Ovary (tissue), 7 donors: ENCODE measurements at regions not wholly inside any gene's neighbourhood (a gene's known extent, or its start where the extent isn't known, plus 50 kb on each side); places are given as distances from the start of the nearest gene placed in this dataset.

Experiments
- DNase-seq, 5 donors: peaks; one replicate each; pipeline ENCODE4 v3.0.0-alpha.2; 2019 to 2020
- H3K27ac ChIP-seq, 2 donors: fragments of 200-600 bp; one replicate each; pipeline versions ENCODE4 v1.5.1 to v1.8.0; 2019 to 2022
- H3K27me3 ChIP-seq: fragments of 200-600 bp; one replicate; pipeline ENCODE4 v1.8.0; 2022
- H3K36me3 ChIP-seq: fragments of 200-600 bp; sonication (generic); one replicate; pipeline ENCODE4 v1.5.1; 2019
- H3K4me1 ChIP-seq: one replicate; pipeline ENCODE4 v1.8.1; 2013; ENCODE audit warnings: mild to moderate bottlenecking, moderate library complexity; ENCODE audit not compliant: insufficient read depth
- H3K4me3 ChIP-seq: fragments of 200-600 bp; sonication (generic); one replicate; pipeline ENCODE4 v1.5.1; 2017
- H3K9me3 ChIP-seq, 2 donors: fragments of 200-600 bp in 1 of 2; sonication (generic) in 1 of 2; one replicate each; pipeline versions ENCODE4 v1.5.1 to v1.8.1; 2013 to 2019; ENCODE audit warnings: mild to moderate bottlenecking in 1 of 2, moderate library complexity in 1 of 2
- EP300 ChIP-seq: sonication (generic); formaldehyde crosslinking; IDR thresholded peaks from one replicate; pipeline ENCODE4 v1.6.1; 2017; ENCODE audit warnings: antibody characterized with exemption
- POLR2A ChIP-seq: fragments of 450-650 bp; IDR thresholded peaks from one replicate; pipeline ENCODE4 v1.6.1; 2017; ENCODE audit warnings: antibody characterized with exemption, mild to moderate bottlenecking, moderate library complexity
- WGBS, 3 donors: extraction: QIAGEN DNeasy Blood & Tissue Kit in 1 of 3; methylation state at CpG; one replicate each; pipeline versions ENCODE4 v1.1.5 to v1.1.7; 2013 to 2017; 5-methylcytosine and 5-hydroxymethylcytosine counted together
- intact Hi-C, 4 donors: fragments of 100-400 bp; cut with DNase I; formaldehyde crosslinking; loops; one replicate each; pipeline versions ENCODE4 v1.11.0 to v1.15.1; 2022 to 2023
- TF ChIP-seq, protein P1 (sequence below), 3 donors: fragments of 450-650 bp in 2 of 3; fragments of 200-600 bp in 1 of 3; IDR thresholded peaks; one replicate each; pipeline versions ENCODE4 v1.5.1 to v1.8.0; 2016 to 2022; ENCODE audit warnings: antibody characterized with exemption in 3 of 3, mild to moderate bottlenecking in 1 of 3
- donor health status: DM: no; HTN: no; CAD: no; lungs with moderate emphysema.
- donor health status: DM: no; HTN: no; CAD: no.
- donor health status: Bipolar disorder and iron deficiency.
- donor health status: DM: no; HTN: no; CAD: no.
- donor health status: DM: yes; HTN: yes; CAD: no.

DNA sequence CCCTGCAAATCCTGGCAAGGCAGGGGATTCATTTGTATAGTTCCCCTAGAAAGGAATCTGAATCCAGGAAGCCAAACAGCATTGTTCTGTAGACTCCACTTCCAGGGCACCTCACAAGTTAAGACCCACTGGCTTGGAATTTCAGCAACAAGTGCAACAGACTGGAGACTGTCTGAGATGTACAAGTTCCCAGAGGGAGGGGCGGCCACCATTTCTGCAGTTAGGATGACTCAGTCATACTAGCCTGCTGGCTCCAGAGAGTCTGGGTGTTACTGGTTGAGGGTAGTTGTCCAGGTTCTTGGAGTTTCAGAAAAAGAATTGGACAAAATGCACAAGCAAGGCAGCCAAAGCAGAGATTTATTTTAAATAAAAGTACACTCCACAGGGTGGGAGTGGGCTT is 384.2 kb downstream of the DSC3 start:
- intact Hi-C loops: no loop called here
- no peak for DNase-seq
- Histone ChIP-seq H3K9me3 (no peaks in the 10 kb centered on the region), H3K4me1 (no peaks in the 10 kb centered on the region), H3K36me3 (no peaks in the 10 kb centered on the region), H3K4me3 (no peak overlapping the region), H3K27me3 (no peaks in the 10 kb centered on the region), H3K27ac (no peak overlapping the region)
- 85 to 100% (median 100%) methylated on average over 1 of the region's 1 CpG for WGBS, 3 donors
- TF ChIP-seq, protein P1, sequence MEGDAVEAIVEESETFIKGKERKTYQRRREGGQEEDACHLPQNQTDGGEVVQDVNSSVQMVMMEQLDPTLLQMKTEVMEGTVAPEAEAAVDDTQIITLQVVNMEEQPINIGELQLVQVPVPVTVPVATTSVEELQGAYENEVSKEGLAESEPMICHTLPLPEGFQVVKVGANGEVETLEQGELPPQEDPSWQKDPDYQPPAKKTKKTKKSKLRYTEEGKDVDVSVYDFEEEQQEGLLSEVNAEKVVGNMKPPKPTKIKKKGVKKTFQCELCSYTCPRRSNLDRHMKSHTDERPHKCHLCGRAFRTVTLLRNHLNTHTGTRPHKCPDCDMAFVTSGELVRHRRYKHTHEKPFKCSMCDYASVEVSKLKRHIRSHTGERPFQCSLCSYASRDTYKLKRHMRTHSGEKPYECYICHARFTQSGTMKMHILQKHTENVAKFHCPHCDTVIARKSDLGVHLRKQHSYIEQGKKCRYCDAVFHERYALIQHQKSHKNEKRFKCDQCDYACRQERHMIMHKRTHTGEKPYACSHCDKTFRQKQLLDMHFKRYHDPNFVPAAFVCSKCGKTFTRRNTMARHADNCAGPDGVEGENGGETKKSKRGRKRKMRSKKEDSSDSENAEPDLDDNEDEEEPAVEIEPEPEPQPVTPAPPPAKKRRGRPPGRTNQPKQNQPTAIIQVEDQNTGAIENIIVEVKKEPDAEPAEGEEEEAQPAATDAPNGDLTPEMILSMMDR (IDR thresholded peaks at IDR 0.05): no peak
- TF ChIP-seq POLR2A (no peak), EP300 (no peak)

GRCh38 chr18:30652387-30652786 is 390.2 kb downstream of the DSC3 start:
- no peaks in the 10 kb centered on the region for H3K9me3 ChIP-seq
- no peak overlapping the region for H3K4me3 ChIP-seq
- H3K4me1 ChIP-seq: no peaks in the 10 kb centered on the region
- no peak for TF ChIP-seq EP300
- no peak for TF ChIP-seq POLR2A
- TF ChIP-seq, protein P1 (IDR thresholded peaks at IDR 0.05): no peak
- no peak for DNase-seq
- WGBS, 3 donors: 24 to 30% (median 25%) methylated on average over 2 of the region's 2 CpGs
- H3K36me3 ChIP-seq: no peaks in the 10 kb centered on the region
- intact Hi-C loops: no loop called here
- no peak overlapping the region for H3K27ac ChIP-seq
- no peaks in the 10 kb centered on the region for H3K27me3 ChIP-seq

- H3K9me3 ChIP-seq: no peaks in the 10 kb centered on the region
- no peak overlapping the region for H3K27ac ChIP-seq
- intact Hi-C loops: no loop called here
- no peak for DNase-seq
- no peak overlapping the region for H3K4me3 ChIP-seq
- H3K36me3 ChIP-seq: no peaks in the 10 kb centered on the region
- no peak for TF ChIP-seq POLR2A
- TF ChIP-seq EP300: no peak
- TF ChIP-seq, protein P1 (IDR thresholded peaks at IDR 0.05): no peak
- no peaks in the 10 kb centered on the region for H3K27me3 ChIP-seq
- no peaks in the 10 kb centered on the region for H3K4me1 ChIP-seq
Measured at GRCh38 chr18:30650499-30650898, 392.0 kb downstream of the DSC3 start.

DNA sequence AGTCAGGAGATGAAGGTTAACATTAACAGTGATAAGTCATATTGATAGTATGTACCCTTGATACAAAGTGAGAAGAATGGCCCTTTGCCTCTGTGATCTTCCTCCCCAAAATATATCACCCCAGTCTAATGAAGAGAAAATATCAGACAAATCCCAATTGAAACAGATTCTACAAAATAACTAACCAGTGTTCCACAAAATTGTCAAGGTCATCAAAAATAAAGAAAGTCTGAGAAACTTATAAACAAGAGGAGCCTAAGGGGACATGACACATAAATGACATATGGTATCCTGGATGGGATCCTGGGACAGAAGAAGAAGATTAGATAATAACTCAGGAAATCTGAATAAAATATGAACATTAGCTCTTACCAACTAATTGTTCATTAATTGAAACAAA is 398.4 kb downstream of the DSC3 start:
- Histone ChIP-seq H3K27me3 (no peaks in the 10 kb centered on the region), H3K4me1 (no peaks in the 10 kb centered on the region), H3K4me3 (no peak overlapping the region), H3K27ac (no peak overlapping the region), H3K36me3 (no peaks in the 10 kb centered on the region), H3K9me3 (no peaks in the 10 kb centered on the region)
- DNase-seq: no peak
- TF ChIP-seq EP300 (no peak), POLR2A (no peak)
- TF ChIP-seq, protein P1 (IDR thresholded peaks at IDR 0.05): no peak
- intact Hi-C loops: no loop called here

- no peaks in the 10 kb centered on the region for H3K27me3 ChIP-seq
- intact Hi-C loops: no loop called here
- H3K36me3 ChIP-seq: no peaks in the 10 kb centered on the region
- H3K27ac ChIP-seq: no peak overlapping the region
- H3K4me1 ChIP-seq: no peaks in the 10 kb centered on the region
- H3K4me3 ChIP-seq: no peak overlapping the region
- 88 to 92% (median 89%) methylated on average over 4 of the region's 4 CpGs for WGBS, 3 donors
- TF ChIP-seq POLR2A (no peak), EP300 (no peak)
- TF ChIP-seq, protein P1 (IDR thresholded peaks at IDR 0.05): no peak
- no peak for DNase-seq
- no peaks in the 10 kb centered on the region for H3K9me3 ChIP-seq
Measured at GRCh38 chr18:30639361-30639760, 403.2 kb downstream of the DSC3 start.
